PC-9 (cell line): ENCODE measurements at regions not wholly inside any gene's neighbourhood (a gene's known extent, or its start where the extent isn't known, plus 50 kb on each side); places are given as distances from the start of the nearest gene placed in this dataset.

ENCODE experiments used
- BruUV-seq: library from RNA; stranded (reverse); fragments of 400-500 nt; replicated peaks from 2 replicates; lab custom pipeline; 2021; lab: Mats Ljungman, UMichigan
- CTCF ChIA-PET: fragments of 300-600 bp; sonication (Branson Sonifier 250); formaldehyde crosslinking; loops from one replicate; lab custom pipeline; 2022; ENCODE audit warnings: antibody characterized with exemption; lab: Charles Lee
- POLR2A ChIA-PET: fragments of 300-600 bp; sonication (Branson Sonifier 250); formaldehyde crosslinking; loops from one replicate; lab custom pipeline; 2022; ENCODE audit warnings: antibody characterized with exemption; ENCODE audit not compliant: unreplicated experiment; lab: Charles Lee
- DNase-seq, 2 experiments: peaks; one replicate each; pipeline versions ENCODE4 v3.0.0 to v3.0.0-alpha.2; 2015 to 2022; ENCODE audit warnings: mixed read lengths in 1 of 2
- H2AFZ ChIP-seq: fragments of 200-600 bp; sonication (generic); 2 replicates; pipeline ENCODE4 v1.8.1; 2017; ENCODE audit warnings: antibody characterized with exemption
- H3F3A ChIP-seq: fragments of 200-600 bp; sonication (generic); 2 replicates; pipeline ENCODE4 v1.8.1; 2017; ENCODE audit warnings: antibody characterized with exemption, mild to moderate bottlenecking, low read depth; ENCODE audit not compliant: insufficient read depth
- H3K27ac ChIP-seq: fragments of 200-600 bp; sonication (generic); 2 replicates; pipeline ENCODE4 v1.6.1; 2016; ENCODE audit warnings: mixed run types
- H3K27me3 ChIP-seq: fragments of 200-600 bp; sonication (generic); 2 replicates; pipeline ENCODE4 v1.6.1; 2016; ENCODE audit warnings: low read depth, mixed run types; ENCODE audit not compliant: insufficient read depth
- H3K36me3 ChIP-seq: fragments of 200-600 bp; sonication (generic); 2 replicates; pipeline ENCODE4 v1.6.1; 2016; ENCODE audit warnings: low read depth, mixed run types
- H3K4me1 ChIP-seq: fragments of 200-600 bp; sonication (generic); replicated peaks from 2 replicates; pipeline ENCODE4 v1.6.1; 2016; ENCODE audit warnings: mixed run types; ENCODE audit not compliant: insufficient read depth
- H3K4me2 ChIP-seq: fragments of 200-600 bp; sonication (generic); 2 replicates; pipeline ENCODE4 v1.6.1; 2017; ENCODE audit warnings: mixed run types
- H3K4me3 ChIP-seq: fragments of 200-600 bp; sonication (generic); 2 replicates; pipeline ENCODE4 v1.6.1; 2016; ENCODE audit warnings: mixed run types
- H3K79me2 ChIP-seq: fragments of 200-600 bp; sonication (generic); 2 replicates; pipeline ENCODE4 v1.6.1; 2017; ENCODE audit warnings: low read depth, mixed run types
- H3K9me2 ChIP-seq: fragments of 200-600 bp; sonication (generic); 2 replicates; pipeline ENCODE4 v1.8.1; 2017; ENCODE audit warnings: mild to moderate bottlenecking; ENCODE audit not compliant: insufficient read depth
- H3K9me3 ChIP-seq: fragments of 200-600 bp; sonication (generic); 2 replicates; pipeline ENCODE4 v1.8.1; 2016; ENCODE audit warnings: low read depth; ENCODE audit not compliant: insufficient read depth
- H4K20me1 ChIP-seq: fragments of 200-600 bp; sonication (generic); 2 replicates; pipeline ENCODE4 v1.8.1; 2017; ENCODE audit not compliant: insufficient read depth
- CTCF ChIP-seq: fragments of 200-600 bp; sonication (generic); conservative IDR thresholded peaks from 2 replicates; pipeline ENCODE4 v1.6.1; 2017; ENCODE audit warnings: mixed run types, antibody characterized with exemption, mild to moderate bottlenecking, moderate library complexity
- EZH2 ChIP-seq: fragments of 200-600 bp; sonication (generic); IDR thresholded peaks from 2 replicates; pipeline ENCODE4 v1.8.0; 2017; ENCODE audit warnings: antibody characterized with exemption, low read depth
- intact Hi-C: fragments of 100-400 bp; cut with micrococcal nuclease; formaldehyde crosslinking; loops from one replicate; pipeline ENCODE4 v1.10.0; 2022; ENCODE audit not compliant: unreplicated experiment

- Histone ChIP-seq H3K9me3 (no peaks in the 10 kb centered on the region), H3K4me3 (no peak overlapping the region), H3K79me2 (no peaks in the 10 kb centered on the region), H4K20me1 (no peaks in the 10 kb centered on the region), H3K36me3 (no peaks in the 10 kb centered on the region), H2AFZ (no peak overlapping the region), H3K27ac (no peak overlapping the region), H3K27me3 (no peaks in the 10 kb centered on the region), H3K4me2 (no peak overlapping the region), H3F3A (no peaks in the 10 kb centered on the region), H3K9me2 (no peaks in the 10 kb centered on the region), H3K4me1 (no peaks in the 10 kb centered on the region)
- CTCF ChIA-PET, result no interaction called here
- TF ChIP-seq CTCF (no peak), EZH2 (no peak)
- no peak for DNase-seq
- POLR2A ChIA-PET, result no interaction called here
- intact Hi-C loops, result no loop called here
- BruUV-seq, result no TSS peak
Measured at GRCh38 chr12:63228853-63229252, 77.9 kb upstream of the AVPR1A start.

- Histone ChIP-seq H3K27me3 (no peaks in the 10 kb centered on the region), H3K9me3 (no peaks in the 10 kb centered on the region), H4K20me1 (no peaks in the 10 kb centered on the region), H3K4me2 (no peak overlapping the region), H3K4me1 (no peaks in the 10 kb centered on the region), H3K79me2 (no peaks in the 10 kb centered on the region), H2AFZ (no peak overlapping the region), H3K9me2 (no peaks in the 10 kb centered on the region), H3K36me3 (no peaks in the 10 kb centered on the region), H3F3A (no peaks in the 10 kb centered on the region), H3K4me3 (no peak overlapping the region), H3K27ac (no peak overlapping the region)
- CTCF ChIA-PET, result no interaction called here
- DNase-seq, result no peak
- POLR2A ChIA-PET, result no interaction called here
- intact Hi-C loops, result no loop called here
- BruUV-seq, result no TSS peak
- TF ChIP-seq CTCF, result no peak
- no peak for TF ChIP-seq EZH2
Measured at GRCh38 chr12:63226792-63227463, 75.9 kb upstream of the AVPR1A start.

- H3K79me2 ChIP-seq, result no peaks in the 10 kb centered on the region
- no peak overlapping the region for H2AFZ ChIP-seq
- POLR2A ChIA-PET, result no interaction called here
- CTCF ChIA-PET, result no interaction called here
- H3K4me1 ChIP-seq, result no peaks in the 10 kb centered on the region
- H3K27ac ChIP-seq, result no peak overlapping the region
- TF ChIP-seq EZH2 (no peak), CTCF (no peak)
- no TSS peak for BruUV-seq
- H3F3A ChIP-seq, result no peaks in the 10 kb centered on the region
- no peak overlapping the region for H3K4me3 ChIP-seq
- no peaks in the 10 kb centered on the region for H3K36me3 ChIP-seq
- no peak for DNase-seq
- intact Hi-C loops, result no loop called here
- no peaks in the 10 kb centered on the region for H3K9me3 ChIP-seq
- H3K9me2 ChIP-seq, result no peaks in the 10 kb centered on the region
- no peak overlapping the region for H3K4me2 ChIP-seq
- H3K27me3 ChIP-seq, result no peaks in the 10 kb centered on the region
- no peaks in the 10 kb centered on the region for H4K20me1 ChIP-seq
Measured at GRCh38 chr12:63224396-63224795, 73.4 kb upstream of the AVPR1A start.
